GM12878 (cell line): ENCODE measurements at regions not wholly inside any gene's neighbourhood (a gene's known extent, or its start where the extent isn't known, plus 50 kb on each side); places are given as distances from the start of the nearest gene placed in this dataset.

Experiments
- EZH2 ChIP-seq: IDR thresholded peaks from 2 replicates; pipeline ENCODE4 v1.6.1; 2012; ENCODE audit warnings: low read depth, mild to moderate bottlenecking, control low read depth, inconsistent platforms, low read length, borderline replicate concordance; ENCODE audit not compliant: control insufficient read depth
- IRF4 ChIP-seq: IDR thresholded peaks from 2 replicates; pipeline ENCODE4 v1.6.1; 2011; ENCODE audit warnings: low read depth, low read length
- POLR2A ChIP-seq: IDR thresholded peaks from 2 replicates; pipeline ENCODE4 v1.6.1; 2011; ENCODE audit warnings: low read depth, mild to moderate bottlenecking, low read length
- SMC3 ChIP-seq: IDR thresholded peaks from 2 replicates; pipeline ENCODE4 v1.6.1; 2011; ENCODE audit warnings: low read length, improper control_type of control experiment, borderline replicate concordance
- ZSCAN29 ChIP-seq: fragments of 450-650 bp; IDR thresholded peaks from 2 replicates; pipeline ENCODE4 v1.6.1; 2017; ENCODE audit warnings: mild to moderate bottlenecking, moderate library complexity
- TF ChIP-seq, protein P1 (sequence below): fragments of 450-650 bp; IDR thresholded peaks from 2 replicates; pipeline ENCODE4 v1.6.1; 2016; ENCODE audit warnings: mild to moderate bottlenecking, moderate library complexity, borderline replicate concordance
- TF ChIP-seq, protein P2 (sequence below): IDR thresholded peaks from 2 replicates; pipeline ENCODE4 v1.6.1; 2012; ENCODE audit warnings: mild to moderate bottlenecking, low read depth, low read length
- TF ChIP-seq, protein P3 (sequence below): IDR thresholded peaks from 2 replicates; pipeline ENCODE4 v1.6.1; 2011; ENCODE audit warnings: borderline replicate concordance, low read depth, mild to moderate bottlenecking, moderate library complexity, mixed read lengths, low read length; ENCODE audit not compliant: insufficient read depth; ENCODE audit errors: extremely low read length
- TF ChIP-seq, protein P4 (sequence below): IDR thresholded peaks from 2 replicates; pipeline ENCODE4 v1.6.1; 2012; ENCODE audit warnings: improper control_type of control experiment, low read depth, low read length; ENCODE audit not compliant: insufficient replicate concordance

DNA sequence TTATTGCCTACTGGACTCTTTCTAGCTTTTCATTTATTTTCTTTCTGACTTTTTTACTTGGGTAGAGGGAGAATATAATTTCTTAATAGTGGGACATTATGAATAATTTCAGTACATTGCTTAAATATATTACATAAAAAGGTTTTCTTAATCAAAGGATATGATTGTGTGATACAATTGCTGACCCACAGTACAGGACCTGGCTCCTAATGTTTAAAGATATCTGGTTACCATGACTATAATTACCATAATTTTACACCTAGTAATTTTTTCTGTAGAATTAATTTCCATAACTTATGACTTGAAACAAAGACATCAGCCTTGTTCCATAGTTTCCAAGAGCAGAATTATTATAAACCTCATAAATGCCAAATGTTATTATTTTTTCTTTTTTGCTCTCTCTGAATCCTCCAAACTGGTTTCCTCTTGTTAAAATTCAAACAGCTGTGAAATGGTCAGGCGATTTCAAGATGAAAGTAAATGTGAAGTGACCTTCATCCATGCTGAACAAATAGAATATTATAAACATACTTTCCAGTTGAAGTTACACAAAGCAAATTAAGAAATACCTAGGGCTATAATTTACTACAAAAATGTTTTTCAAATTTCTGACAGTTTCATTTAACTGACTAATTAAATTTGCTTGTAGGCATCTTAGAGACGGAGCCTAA is 301.2 kb upstream of the TYRP1 start (continued):
- TF ChIP-seq, protein P1, sequence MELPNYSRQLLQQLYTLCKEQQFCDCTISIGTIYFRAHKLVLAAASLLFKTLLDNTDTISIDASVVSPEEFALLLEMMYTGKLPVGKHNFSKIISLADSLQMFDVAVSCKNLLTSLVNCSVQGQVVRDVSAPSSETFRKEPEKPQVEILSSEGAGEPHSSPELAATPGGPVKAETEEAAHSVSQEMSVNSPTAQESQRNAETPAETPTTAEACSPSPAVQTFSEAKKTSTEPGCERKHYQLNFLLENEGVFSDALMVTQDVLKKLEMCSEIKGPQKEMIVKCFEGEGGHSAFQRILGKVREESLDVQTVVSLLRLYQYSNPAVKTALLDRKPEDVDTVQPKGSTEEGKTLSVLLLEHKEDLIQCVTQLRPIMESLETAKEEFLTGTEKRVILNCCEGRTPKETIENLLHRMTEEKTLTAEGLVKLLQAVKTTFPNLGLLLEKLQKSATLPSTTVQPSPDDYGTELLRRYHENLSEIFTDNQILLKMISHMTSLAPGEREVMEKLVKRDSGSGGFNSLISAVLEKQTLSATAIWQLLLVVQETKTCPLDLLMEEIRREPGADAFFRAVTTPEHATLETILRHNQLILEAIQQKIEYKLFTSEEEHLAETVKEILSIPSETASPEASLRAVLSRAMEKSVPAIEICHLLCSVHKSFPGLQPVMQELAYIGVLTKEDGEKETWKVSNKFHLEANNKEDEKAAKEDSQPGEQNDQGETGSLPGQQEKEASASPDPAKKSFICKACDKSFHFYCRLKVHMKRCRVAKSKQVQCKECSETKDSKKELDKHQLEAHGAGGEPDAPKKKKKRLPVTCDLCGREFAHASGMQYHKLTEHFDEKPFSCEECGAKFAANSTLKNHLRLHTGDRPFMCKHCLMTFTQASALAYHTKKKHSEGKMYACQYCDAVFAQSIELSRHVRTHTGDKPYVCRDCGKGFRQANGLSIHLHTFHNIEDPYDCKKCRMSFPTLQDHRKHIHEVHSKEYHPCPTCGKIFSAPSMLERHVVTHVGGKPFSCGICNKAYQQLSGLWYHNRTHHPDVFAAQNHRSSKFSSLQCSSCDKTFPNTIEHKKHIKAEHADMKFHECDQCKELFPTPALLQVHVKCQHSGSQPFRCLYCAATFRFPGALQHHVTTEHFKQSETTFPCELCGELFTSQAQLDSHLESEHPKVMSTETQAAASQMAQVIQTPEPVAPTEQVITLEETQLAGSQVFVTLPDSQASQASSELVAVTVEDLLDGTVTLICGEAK, result no peak
- TF ChIP-seq SMC3, result no peak
- no peak for TF ChIP-seq ZSCAN29
- no peak for TF ChIP-seq POLR2A
- no peak for TF ChIP-seq EZH2
- no peak for TF ChIP-seq IRF4
- TF ChIP-seq, protein P2, sequence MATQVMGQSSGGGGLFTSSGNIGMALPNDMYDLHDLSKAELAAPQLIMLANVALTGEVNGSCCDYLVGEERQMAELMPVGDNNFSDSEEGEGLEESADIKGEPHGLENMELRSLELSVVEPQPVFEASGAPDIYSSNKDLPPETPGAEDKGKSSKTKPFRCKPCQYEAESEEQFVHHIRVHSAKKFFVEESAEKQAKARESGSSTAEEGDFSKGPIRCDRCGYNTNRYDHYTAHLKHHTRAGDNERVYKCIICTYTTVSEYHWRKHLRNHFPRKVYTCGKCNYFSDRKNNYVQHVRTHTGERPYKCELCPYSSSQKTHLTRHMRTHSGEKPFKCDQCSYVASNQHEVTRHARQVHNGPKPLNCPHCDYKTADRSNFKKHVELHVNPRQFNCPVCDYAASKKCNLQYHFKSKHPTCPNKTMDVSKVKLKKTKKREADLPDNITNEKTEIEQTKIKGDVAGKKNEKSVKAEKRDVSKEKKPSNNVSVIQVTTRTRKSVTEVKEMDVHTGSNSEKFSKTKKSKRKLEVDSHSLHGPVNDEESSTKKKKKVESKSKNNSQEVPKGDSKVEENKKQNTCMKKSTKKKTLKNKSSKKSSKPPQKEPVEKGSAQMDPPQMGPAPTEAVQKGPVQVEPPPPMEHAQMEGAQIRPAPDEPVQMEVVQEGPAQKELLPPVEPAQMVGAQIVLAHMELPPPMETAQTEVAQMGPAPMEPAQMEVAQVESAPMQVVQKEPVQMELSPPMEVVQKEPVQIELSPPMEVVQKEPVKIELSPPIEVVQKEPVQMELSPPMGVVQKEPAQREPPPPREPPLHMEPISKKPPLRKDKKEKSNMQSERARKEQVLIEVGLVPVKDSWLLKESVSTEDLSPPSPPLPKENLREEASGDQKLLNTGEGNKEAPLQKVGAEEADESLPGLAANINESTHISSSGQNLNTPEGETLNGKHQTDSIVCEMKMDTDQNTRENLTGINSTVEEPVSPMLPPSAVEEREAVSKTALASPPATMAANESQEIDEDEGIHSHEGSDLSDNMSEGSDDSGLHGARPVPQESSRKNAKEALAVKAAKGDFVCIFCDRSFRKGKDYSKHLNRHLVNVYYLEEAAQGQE, result no peak
- TF ChIP-seq, protein P3, sequence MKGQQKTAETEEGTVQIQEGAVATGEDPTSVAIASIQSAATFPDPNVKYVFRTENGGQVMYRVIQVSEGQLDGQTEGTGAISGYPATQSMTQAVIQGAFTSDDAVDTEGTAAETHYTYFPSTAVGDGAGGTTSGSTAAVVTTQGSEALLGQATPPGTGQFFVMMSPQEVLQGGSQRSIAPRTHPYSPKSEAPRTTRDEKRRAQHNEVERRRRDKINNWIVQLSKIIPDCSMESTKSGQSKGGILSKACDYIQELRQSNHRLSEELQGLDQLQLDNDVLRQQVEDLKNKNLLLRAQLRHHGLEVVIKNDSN, result no peak
- TF ChIP-seq, protein P4, sequence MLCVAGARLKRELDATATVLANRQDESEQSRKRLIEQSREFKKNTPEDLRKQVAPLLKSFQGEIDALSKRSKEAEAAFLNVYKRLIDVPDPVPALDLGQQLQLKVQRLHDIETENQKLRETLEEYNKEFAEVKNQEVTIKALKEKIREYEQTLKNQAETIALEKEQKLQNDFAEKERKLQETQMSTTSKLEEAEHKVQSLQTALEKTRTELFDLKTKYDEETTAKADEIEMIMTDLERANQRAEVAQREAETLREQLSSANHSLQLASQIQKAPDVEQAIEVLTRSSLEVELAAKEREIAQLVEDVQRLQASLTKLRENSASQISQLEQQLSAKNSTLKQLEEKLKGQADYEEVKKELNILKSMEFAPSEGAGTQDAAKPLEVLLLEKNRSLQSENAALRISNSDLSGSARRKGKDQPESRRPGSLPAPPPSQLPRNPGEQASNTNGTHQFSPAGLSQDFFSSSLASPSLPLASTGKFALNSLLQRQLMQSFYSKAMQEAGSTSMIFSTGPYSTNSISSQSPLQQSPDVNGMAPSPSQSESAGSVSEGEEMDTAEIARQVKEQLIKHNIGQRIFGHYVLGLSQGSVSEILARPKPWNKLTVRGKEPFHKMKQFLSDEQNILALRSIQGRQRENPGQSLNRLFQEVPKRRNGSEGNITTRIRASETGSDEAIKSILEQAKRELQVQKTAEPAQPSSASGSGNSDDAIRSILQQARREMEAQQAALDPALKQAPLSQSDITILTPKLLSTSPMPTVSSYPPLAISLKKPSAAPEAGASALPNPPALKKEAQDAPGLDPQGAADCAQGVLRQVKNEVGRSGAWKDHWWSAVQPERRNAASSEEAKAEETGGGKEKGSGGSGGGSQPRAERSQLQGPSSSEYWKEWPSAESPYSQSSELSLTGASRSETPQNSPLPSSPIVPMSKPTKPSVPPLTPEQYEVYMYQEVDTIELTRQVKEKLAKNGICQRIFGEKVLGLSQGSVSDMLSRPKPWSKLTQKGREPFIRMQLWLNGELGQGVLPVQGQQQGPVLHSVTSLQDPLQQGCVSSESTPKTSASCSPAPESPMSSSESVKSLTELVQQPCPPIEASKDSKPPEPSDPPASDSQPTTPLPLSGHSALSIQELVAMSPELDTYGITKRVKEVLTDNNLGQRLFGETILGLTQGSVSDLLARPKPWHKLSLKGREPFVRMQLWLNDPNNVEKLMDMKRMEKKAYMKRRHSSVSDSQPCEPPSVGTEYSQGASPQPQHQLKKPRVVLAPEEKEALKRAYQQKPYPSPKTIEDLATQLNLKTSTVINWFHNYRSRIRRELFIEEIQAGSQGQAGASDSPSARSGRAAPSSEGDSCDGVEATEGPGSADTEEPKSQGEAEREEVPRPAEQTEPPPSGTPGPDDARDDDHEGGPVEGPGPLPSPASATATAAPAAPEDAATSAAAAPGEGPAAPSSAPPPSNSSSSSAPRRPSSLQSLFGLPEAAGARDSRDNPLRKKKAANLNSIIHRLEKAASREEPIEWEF, result no peak
